GM19025 (cell line): ENCODE measurements at regions not wholly inside any gene's neighbourhood (a gene's known extent, or its start where the extent isn't known, plus 50 kb on each side); places are given as distances from the start of the nearest gene placed in this dataset.

Source experiments
- ATAC-seq: cut with Tn5 transposase; IDR thresholded peaks from one replicate; pipeline ENCODE4 v1.9.1; 2021; ENCODE audit warnings: mild to moderate bottlenecking, low read depth, moderate library complexity; ENCODE audit not compliant: unreplicated experiment

DNA sequence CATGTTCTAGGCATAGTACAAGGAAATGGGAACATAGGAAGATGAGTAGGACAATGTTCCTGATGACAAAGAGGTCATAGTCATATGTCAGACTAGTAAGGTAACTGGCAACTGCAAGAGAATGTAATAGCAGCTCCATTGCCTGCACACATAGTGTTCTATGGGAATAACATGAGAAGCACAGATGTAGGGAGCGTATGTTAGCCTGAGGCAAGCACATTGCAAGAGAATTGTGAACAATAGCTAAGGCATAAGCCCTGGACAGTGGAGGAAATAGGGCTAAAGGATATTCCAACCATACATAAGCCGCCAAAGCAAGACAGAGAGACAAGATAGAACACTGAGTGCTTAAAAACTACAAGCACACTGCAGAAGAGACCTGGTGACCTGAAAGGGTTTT lies 1017.0 kb upstream of the TENM4 start:
- no peak for ATAC-seq

DNA sequence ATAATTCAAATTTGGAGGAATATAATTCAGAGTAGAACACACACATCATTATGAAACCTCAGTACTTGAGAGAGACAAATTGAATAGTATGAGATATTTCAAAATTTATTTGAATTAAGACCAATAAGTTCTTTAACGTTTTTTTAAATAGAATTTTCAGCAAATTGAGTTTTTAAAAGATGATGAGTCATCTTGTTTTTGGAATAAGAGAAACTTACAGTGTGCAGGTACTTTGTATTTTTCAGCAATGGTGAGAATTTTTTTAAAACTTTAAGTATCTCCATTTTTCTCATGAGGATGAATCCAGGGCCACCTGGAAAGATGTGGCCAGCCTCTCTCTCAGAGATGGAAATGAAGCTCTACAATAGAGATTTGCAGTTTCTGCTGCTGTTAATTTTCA lies 1015.0 kb upstream of the TENM4 start:
- no peak for ATAC-seq

GRCh38 chr11:80451105-80451504 lies 1010.3 kb upstream of the TENM4 start:
- no peak for ATAC-seq

DNA sequence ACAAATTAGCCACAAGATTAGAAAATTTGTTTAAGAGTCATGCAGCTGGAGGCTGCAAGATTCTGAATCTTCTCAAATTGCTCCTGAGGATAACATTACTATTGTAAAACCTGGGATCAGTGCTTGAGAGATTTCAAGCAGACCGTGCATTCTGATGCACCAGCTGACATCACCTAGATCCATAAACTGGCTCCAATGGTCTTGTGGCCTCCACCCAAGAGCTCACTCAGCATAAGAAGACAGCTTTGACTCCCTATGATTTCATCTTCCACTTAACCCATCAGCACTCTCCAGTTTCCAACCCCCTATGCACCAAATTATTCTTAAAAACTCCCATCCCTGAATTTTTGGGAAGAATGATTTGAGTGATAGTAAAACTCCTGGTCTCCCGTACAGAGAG lies 1007.9 kb upstream of the TENM4 start:
- ATAC-seq = no peak

GRCh38 chr11:80443177-80443576 lies 1002.3 kb upstream of the TENM4 start:
- no peak for ATAC-seq

DNA sequence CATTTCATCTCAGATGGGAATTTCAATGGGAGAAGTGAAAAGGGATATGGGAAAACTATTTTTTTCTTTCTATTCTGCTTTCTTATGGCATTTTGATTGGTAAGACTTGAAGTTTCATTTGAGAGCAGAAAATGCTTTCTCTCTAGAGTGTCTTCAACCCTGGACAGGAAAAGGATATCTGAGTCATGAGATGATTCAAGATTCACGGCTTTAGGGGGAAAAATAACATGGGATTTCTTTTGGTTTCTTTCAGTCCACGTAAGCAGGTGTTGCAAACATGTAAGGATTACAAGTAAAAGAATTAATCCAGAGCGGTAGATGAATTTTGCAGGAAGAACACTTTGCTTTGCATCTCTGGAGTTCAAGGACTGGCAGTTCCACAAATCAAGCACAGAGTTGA lies 1001.0 kb upstream of the TENM4 start:
- no peak for ATAC-seq

DNA sequence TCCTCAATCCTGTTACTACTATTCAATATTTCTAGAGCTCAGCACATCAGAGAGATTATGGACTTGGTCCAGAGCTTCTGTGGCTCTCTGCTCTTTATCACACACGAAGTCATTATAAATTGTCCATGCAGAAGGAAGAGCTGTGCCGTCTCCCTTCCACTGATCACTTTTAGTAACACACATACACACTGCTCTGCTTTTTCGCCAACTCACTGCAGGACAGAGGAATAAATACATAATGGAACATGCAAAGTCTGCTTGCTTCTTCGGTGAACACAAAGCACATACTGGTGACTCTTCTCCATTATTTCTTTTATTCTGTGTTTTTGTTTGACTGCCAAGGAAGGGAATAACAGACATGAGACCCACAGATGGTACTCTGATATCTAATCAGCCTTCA lies 1000.0 kb upstream of the TENM4 start:
- no peak for ATAC-seq

- ATAC-seq = no peak
Observed at GRCh38 chr11:80436547-80436946, 995.7 kb upstream of the TENM4 start.

- ATAC-seq = no peak
Observed at GRCh38 chr11:80435345-80435744, 994.5 kb upstream of the TENM4 start.

DNA sequence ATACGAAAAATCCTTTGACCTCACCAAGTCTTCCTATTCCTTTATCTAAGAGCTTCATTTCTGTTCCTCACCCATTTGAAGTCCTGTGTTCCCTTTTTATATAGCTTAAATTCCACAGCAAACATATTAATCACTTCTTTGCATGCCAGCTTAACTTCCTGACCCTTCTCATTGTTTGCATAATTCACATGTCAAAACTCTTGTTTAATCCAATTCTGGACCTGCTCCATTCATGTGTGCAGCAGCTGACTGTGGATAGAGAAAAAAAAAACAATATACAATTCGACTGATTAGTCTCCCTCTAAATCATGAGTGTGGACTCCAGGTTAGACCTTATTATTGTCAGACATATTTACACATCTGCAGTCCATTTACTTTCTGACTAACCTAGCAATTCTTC lies 991.2 kb upstream of the TENM4 start:
- no peak for ATAC-seq

DNA sequence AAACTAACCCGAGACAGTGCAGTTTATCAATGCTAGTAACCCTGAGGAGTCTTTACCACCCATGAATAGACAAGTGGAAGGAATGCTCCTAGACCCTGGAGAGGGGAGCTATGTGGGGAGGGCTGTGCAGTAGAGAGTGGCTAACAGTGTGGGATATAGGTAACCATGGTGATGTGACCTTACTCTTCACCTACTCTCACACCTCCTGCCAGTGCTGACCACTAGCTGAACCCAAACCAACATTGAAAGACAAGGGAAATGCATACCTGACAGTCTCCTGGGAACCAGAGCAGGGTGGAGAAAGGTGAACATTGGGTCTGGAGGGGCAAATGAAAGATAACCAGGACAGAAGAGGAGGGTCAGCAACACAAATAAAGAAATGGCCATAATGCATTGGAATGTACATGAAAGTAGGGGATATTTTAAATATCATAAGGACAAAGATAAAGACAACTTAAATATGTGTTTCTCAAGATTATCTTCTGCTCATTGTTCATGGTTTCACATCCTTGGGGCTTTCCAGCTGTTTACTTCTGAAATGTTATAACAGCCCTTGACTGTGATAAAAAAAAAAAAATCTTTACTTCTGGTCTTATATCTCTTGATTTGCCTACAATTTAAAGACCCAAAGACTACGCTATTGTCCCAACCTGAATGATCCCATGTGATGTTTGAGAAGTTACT lies 983.3 kb upstream of the TENM4 start:
- ATAC-seq = peak; percentile 63

DNA sequence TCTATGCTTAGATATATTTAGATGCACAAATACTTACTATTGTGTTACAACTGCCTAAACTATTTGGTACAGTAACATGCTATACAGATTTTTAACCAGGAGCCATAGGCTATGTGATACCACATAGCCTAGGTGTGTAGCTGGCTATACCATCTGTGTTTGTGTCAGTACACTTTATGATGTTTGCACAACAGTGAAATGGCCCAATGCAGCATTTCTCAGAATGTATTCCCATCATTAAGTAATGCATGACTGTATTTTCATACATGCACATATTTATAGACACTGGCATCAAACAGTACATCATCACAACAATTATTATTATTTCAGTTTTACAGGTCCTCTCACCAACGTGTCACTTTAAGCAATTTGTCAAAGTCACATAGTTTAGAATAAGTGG lies 979.5 kb upstream of the TENM4 start:
- ATAC-seq = no peak

GRCh38 chr11:80417681-80418080 lies 976.9 kb upstream of the TENM4 start:
- ATAC-seq = no peak

GRCh38 chr11:80415580-80415979 lies 974.8 kb upstream of the TENM4 start:
- ATAC-seq = no peak

GRCh38 chr11:80414181-80415165 lies 973.6 kb upstream of the TENM4 start:
- no peak for ATAC-seq

- no peak for ATAC-seq
Observed at GRCh38 chr11:80412604-80413003, 971.8 kb upstream of the TENM4 start.

DNA sequence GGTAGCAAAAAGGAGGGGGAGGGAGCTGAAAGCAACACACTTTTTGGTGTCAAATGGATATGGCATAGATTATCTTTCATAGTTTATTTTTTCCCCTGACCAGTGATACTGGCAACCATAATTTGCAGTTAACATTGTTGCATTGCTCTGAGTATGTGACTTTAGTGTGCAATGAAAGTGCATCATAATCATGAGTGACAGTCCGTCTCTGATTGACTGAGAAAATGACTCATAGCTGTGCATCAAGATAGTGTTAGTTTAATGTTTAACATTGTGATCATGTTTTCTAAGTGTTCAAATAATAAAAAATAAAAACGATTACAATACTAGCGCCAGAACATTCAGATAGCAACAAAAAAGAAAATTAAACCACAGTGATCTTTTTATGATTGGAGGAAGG lies 952.4 kb upstream of the TENM4 start:
- ATAC-seq = no peak

DNA sequence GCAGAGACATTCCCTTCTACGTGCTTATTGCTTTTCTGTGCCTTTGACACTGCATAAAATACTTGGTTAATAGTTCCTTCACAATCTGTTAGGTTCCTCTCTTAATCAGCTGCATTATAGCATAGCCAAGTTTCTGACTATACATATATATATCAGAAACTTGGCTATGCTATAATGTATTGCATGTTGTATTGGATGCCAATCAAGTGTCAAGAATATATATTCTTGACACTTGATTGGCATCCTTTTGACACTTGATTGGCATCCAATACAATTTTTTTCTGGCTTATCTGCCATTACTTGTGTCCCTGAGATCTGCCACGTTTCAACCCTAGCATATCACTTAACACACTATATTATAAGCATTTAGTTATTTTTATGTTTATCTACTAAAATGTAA lies 949.7 kb upstream of the TENM4 start:
- no peak for ATAC-seq

DNA sequence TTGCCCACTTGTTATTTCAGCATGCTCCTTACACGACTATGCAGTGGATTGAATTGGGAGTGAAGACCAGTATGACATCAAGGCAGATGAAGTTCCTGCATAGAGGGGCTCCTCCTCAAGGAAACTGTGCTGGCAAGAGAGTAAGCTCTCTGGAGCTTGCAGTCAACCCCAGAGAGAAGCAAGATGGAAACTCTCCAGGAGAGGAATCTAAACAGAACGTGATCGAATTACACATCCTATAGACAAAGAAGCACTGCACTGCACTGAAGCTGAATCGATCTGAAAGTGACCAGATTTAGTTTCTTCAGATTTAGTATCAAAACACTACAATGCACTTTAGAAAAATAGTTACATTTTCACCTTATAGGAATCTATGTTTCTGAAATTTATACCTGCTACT lies 947.7 kb upstream of the TENM4 start:
- ATAC-seq = no peak

DNA sequence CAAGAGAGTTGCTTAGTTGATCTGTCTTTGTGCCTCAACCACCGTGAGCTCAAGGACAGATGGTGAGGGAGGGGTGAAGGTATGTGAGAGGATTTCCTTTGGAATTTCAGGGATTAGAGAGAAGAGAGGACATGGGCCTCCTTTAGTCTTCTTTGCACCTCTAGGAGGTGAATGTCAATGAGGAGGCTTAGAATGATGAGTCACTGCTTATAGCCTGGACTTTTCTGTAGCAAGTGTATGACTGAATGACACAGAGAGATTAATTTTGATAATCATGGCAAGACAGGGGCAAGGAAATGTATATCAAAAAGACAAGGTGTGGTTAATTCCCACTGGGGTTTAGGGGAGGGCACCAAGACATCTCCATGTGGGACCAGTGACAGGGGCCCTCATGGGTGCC lies 947.3 kb upstream of the TENM4 start:
- no peak for ATAC-seq

DNA sequence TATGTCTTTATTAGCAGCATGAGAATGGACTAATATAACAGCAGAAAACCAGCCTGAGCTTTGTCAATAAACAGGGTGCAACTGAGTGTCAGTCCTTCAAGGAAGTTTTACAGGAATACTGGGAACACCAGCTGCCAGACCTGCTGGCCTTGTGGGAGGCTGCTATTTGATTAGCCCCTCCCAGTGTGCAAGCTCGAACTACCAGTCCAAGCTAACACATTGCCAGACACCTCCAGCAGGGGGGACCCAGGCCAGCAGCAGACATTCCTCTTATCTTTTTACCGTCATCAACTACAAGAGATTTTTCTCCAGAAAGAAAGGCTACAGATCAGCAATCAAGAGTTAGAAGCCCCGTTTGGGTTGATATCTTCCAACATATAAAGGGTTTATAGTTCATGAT lies 942.8 kb upstream of the TENM4 start:
- no peak for ATAC-seq
